ENCODE measurements at regions not wholly inside any gene's neighbourhood (a gene's known extent, or its start where the extent isn't known, plus 50 kb on each side); places are given as distances from the start of the nearest gene placed in this dataset.

- TF ChIP-seq FOXP2 (optimal IDR thresholded peaks at IDR 0.05; ENCODE audit: borderline replicate concordance, extremely low read depth, extremely low read length, insufficient read depth) (no peak), TAF1 (IDR thresholded peaks at IDR 0.05; ENCODE audit: borderline replicate concordance, insufficient read depth, low read length) (no peak), POLR2AphosphoS5 (IDR thresholded peaks at IDR 0.05; ENCODE audit: low read depth, low read length) (no peak), REST (IDR thresholded peaks at IDR 0.05; ENCODE audit: insufficient read depth in 1 of 2, low read depth in 2 of 2, low read length in 2 of 2) (no peak), SIN3A (IDR thresholded peaks at IDR 0.05; ENCODE audit: borderline replicate concordance, insufficient read depth, low read length) (no peak)
Observed at GRCh38 chr12:94771741-94772140, 121.4 kb upstream of the TMCC3 start.

DNA sequence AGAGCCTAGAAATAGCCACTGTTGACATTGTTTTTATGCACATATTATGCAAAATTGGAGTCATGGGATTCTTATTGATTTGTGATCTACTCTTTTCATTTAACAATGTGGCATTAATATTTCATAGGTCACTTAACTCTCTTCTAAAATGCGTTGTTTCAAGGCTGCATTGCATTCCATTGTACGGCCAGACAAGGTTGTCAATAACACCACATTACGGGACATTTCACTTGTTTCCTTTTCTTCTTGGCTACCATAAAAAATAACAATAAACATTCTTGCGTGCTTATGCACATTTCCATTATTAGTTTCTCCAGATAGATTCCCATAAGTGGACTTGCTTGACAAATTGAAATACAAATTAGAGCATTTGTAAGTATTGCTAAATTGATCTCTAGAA is 120.8 kb upstream of the TMCC3 start:
- TF ChIP-seq TAF1 (IDR thresholded peaks at IDR 0.05; ENCODE audit: borderline replicate concordance, insufficient read depth, low read length) (no peak), POLR2AphosphoS5 (IDR thresholded peaks at IDR 0.05; ENCODE audit: low read depth, low read length) (no peak), FOXP2 (optimal IDR thresholded peaks at IDR 0.05; ENCODE audit: borderline replicate concordance, extremely low read depth, extremely low read length, insufficient read depth) (no peak), REST (IDR thresholded peaks at IDR 0.05; ENCODE audit: insufficient read depth in 1 of 2, low read depth in 2 of 2, low read length in 2 of 2) (no peak), SIN3A (IDR thresholded peaks at IDR 0.05; ENCODE audit: borderline replicate concordance, insufficient read depth, low read length) (no peak)

GRCh38 chr12:94770791-94771190 is 120.4 kb upstream of the TMCC3 start:
- TF ChIP-seq SIN3A (IDR thresholded peaks at IDR 0.05; ENCODE audit: borderline replicate concordance, insufficient read depth, low read length): no peak
- no peak for TF ChIP-seq TAF1 (IDR thresholded peaks at IDR 0.05; ENCODE audit: borderline replicate concordance, insufficient read depth, low read length)
- no peak for TF ChIP-seq POLR2AphosphoS5 (IDR thresholded peaks at IDR 0.05; ENCODE audit: low read depth, low read length)
- no peak for TF ChIP-seq FOXP2 (optimal IDR thresholded peaks at IDR 0.05; ENCODE audit: borderline replicate concordance, extremely low read depth, extremely low read length, insufficient read depth)
- TF ChIP-seq REST (IDR thresholded peaks at IDR 0.05; ENCODE audit: insufficient read depth in 1 of 2, low read depth in 2 of 2, low read length in 2 of 2): no peak

- TF ChIP-seq TAF1 (IDR thresholded peaks at IDR 0.05; ENCODE audit: borderline replicate concordance, insufficient read depth, low read length): no peak
- no peak for TF ChIP-seq SIN3A (IDR thresholded peaks at IDR 0.05; ENCODE audit: borderline replicate concordance, insufficient read depth, low read length)
- no peak for TF ChIP-seq POLR2AphosphoS5 (IDR thresholded peaks at IDR 0.05; ENCODE audit: low read depth, low read length)
- TF ChIP-seq REST (IDR thresholded peaks at IDR 0.05; ENCODE audit: insufficient read depth in 1 of 2, low read depth in 2 of 2, low read length in 2 of 2): no peak
- TF ChIP-seq FOXP2 (optimal IDR thresholded peaks at IDR 0.05; ENCODE audit: borderline replicate concordance, extremely low read depth, extremely low read length, insufficient read depth): no peak
Observed at GRCh38 chr12:94769776-94770759, 119.7 kb upstream of the TMCC3 start.

All from PFSK-1 (cell line).